Mesenchymal stem cell (in vitro differentiated cells and primary cell): ENCODE measurements at regions not wholly inside any gene's neighbourhood (a gene's known extent, or its start where the extent isn't known, plus 50 kb on each side); places are given as distances from the start of the nearest gene placed in this dataset.

Experiments
- DNase-seq: peaks from one replicate; pipeline ENCODE4 v3.0.0-alpha.2; 2013
- H2AFZ ChIP-seq: one replicate; pipeline ENCODE4 v1.6.1; 2013; ENCODE audit warnings: low read depth, mild to moderate bottlenecking, control low read depth, inconsistent platforms, low read length, moderate library complexity
- H2AK5ac ChIP-seq: 2 replicates; pipeline ENCODE4 v1.6.1; 2013; ENCODE audit warnings: low read length, moderate library complexity, mild to moderate bottlenecking, inconsistent platforms; ENCODE audit not compliant: severe bottlenecking
- H2BK120ac ChIP-seq: one replicate; pipeline ENCODE4 v1.6.1; 2013; ENCODE audit warnings: low read depth, mild to moderate bottlenecking, inconsistent platforms, low read length, moderate library complexity
- H2BK12ac ChIP-seq, 2 experiments: one replicate each; pipeline ENCODE4 v1.6.1; 2013; ENCODE audit warnings: inconsistent platforms in 2 of 2, low read length in 2 of 2, mild to moderate bottlenecking in 2 of 2, moderate library complexity in 2 of 2, control low read depth in 1 of 2
- H2BK15ac ChIP-seq: one replicate; pipeline ENCODE4 v1.6.1; 2013; ENCODE audit warnings: mild to moderate bottlenecking, low read depth, inconsistent platforms; ENCODE audit not compliant: poor library complexity, severe bottlenecking
- H2BK5ac ChIP-seq: 2 replicates; pipeline ENCODE4 v1.6.1; 2013; ENCODE audit warnings: low read depth, mild to moderate bottlenecking, low read length, control low read depth, inconsistent platforms; ENCODE audit not compliant: poor library complexity, severe bottlenecking
- H3K14ac ChIP-seq, 2 experiments: one replicate each; pipeline ENCODE4 v1.6.1; 2013; ENCODE audit warnings: inconsistent platforms in 2 of 2, low read length in 2 of 2, control low read depth in 1 of 2, mild to moderate bottlenecking in 1 of 2, moderate library complexity in 1 of 2
- H3K18ac ChIP-seq, 2 experiments: one replicate each; pipeline ENCODE4 v1.6.1; 2013; ENCODE audit warnings: inconsistent platforms in 2 of 2, low read length in 2 of 2, control low read depth in 1 of 2, low read depth in 1 of 2, mild to moderate bottlenecking in 1 of 2
- H3K23ac ChIP-seq, 2 experiments: one replicate each; pipeline ENCODE4 v1.6.1; 2013; ENCODE audit warnings: inconsistent platforms in 2 of 2, low read length in 2 of 2, mild to moderate bottlenecking in 2 of 2, moderate library complexity in 2 of 2, control low read depth in 1 of 2
- H3K27ac ChIP-seq: 2 replicates; pipeline ENCODE4 v1.5.1; 2013; ENCODE audit warnings: mild to moderate bottlenecking, moderate library complexity, low read length, control low read depth, inconsistent platforms; ENCODE audit not compliant: poor library complexity, severe bottlenecking
- H3K27me3 ChIP-seq, 2 experiments: 2 replicates each; pipeline versions ENCODE4 v1.6.1 to v1.7.0; 2013; ENCODE audit warnings: low read length in 2 of 2, mild to moderate bottlenecking in 2 of 2, moderate library complexity in 2 of 2, control low read depth in 1 of 2, inconsistent platforms in 1 of 2; ENCODE audit not compliant: control insufficient read depth in 1 of 2, insufficient read depth in 1 of 2
- H3K36me3 ChIP-seq, 2 experiments: 2 replicates each; pipeline versions ENCODE4 v1.6.1 to v1.7.0; 2013; ENCODE audit warnings: low read length in 2 of 2, control low read depth in 1 of 2, inconsistent platforms in 1 of 2, low read depth in 1 of 2, mild to moderate bottlenecking in 1 of 2; ENCODE audit not compliant: insufficient read depth in 2 of 2, control insufficient read depth in 1 of 2
- H3K4ac ChIP-seq, 2 experiments: one replicate each; pipeline ENCODE4 v1.6.1; 2013; ENCODE audit warnings: inconsistent platforms in 2 of 2, low read length in 2 of 2, mild to moderate bottlenecking in 2 of 2, moderate library complexity in 2 of 2, control low read depth in 1 of 2, low read depth in 1 of 2
- H3K4me1 ChIP-seq: 2 replicates; pipeline ENCODE4 v1.6.1; 2013; ENCODE audit warnings: low read depth, low read length, control low read depth; ENCODE audit not compliant: control insufficient read depth, insufficient read depth
- H3K4me2 ChIP-seq: 2 replicates; pipeline ENCODE4 v1.6.1; 2013; ENCODE audit warnings: low read length, mild to moderate bottlenecking, inconsistent platforms; ENCODE audit not compliant: poor library complexity, severe bottlenecking
- H3K4me3 ChIP-seq, 2 experiments: 2 replicates each; pipeline versions ENCODE4 v1.5.1 to v1.7.0; 2013; ENCODE audit warnings: low read length in 2 of 2, mild to moderate bottlenecking in 2 of 2, control low read depth in 1 of 2, low read depth in 1 of 2; ENCODE audit not compliant: insufficient read depth in 1 of 2
- H3K79me1 ChIP-seq: replicated peaks from 2 replicates; pipeline ENCODE4 v1.6.1; 2013; ENCODE audit warnings: mild to moderate bottlenecking, control low read depth, low read length, inconsistent platforms; ENCODE audit not compliant: poor library complexity, severe bottlenecking
- H3K9ac ChIP-seq: 2 replicates; pipeline ENCODE4 v1.7.0; 2013; ENCODE audit warnings: mild to moderate bottlenecking, low read length, moderate library complexity
- H3K9me3 ChIP-seq: 2 replicates; pipeline ENCODE4 v1.7.0; 2013; ENCODE audit warnings: mild to moderate bottlenecking, low read length; ENCODE audit not compliant: control insufficient read depth
- H4K8ac ChIP-seq: one replicate; pipeline ENCODE4 v1.6.1; 2013; ENCODE audit warnings: inconsistent platforms, mild to moderate bottlenecking, low read length, moderate library complexity
- H4K91ac ChIP-seq: one replicate; pipeline ENCODE4 v1.6.1; 2013; ENCODE audit warnings: mild to moderate bottlenecking, low read length, inconsistent platforms
- WGBS: methylation state at CpG from one replicate; pipeline ENCODE4 v1.1.7; 2013; ENCODE audit warnings: mixed read lengths; 5-methylcytosine and 5-hydroxymethylcytosine counted together

- no peak overlapping the region for H2BK15ac ChIP-seq
- H3K27me3 ChIP-seq = peaks cover 0 to 43% of the 10 kb centered on the region in 2 experiments
- no peak overlapping the region for H2BK5ac ChIP-seq
- no peak overlapping the region for H2AFZ ChIP-seq
- no peak overlapping the region for H4K91ac ChIP-seq
- no peak overlapping the region for H3K27ac ChIP-seq
- no peak overlapping the region for H3K23ac ChIP-seq
- H3K4me3 ChIP-seq = no peak overlapping the region
- no peaks in the 10 kb centered on the region for H3K4me1 ChIP-seq
- H3K79me1 ChIP-seq = no peaks in the 10 kb centered on the region
- H3K36me3 ChIP-seq = no peaks in the 10 kb centered on the region
- H2BK12ac ChIP-seq = no peak overlapping the region
- no peak overlapping the region for H2BK120ac ChIP-seq
- H3K9me3 ChIP-seq = no peaks in the 10 kb centered on the region
- H3K4me2 ChIP-seq = no peak overlapping the region
- H3K14ac ChIP-seq = no peak overlapping the region
- no peak overlapping the region for H3K18ac ChIP-seq
- H3K4ac ChIP-seq = no peak overlapping the region
- H4K8ac ChIP-seq = no peak overlapping the region
- no peak overlapping the region for H3K9ac ChIP-seq
- peak; percentile 11 for DNase-seq
- H2AK5ac ChIP-seq = no peak overlapping the region
These were observed 179.1 kb upstream of the SLC24A2 start for GRCh38 chr9:19967888-19968459.

GRCh38 chr9:19967216-19967887 is 178.5 kb upstream of the SLC24A2 start:
- Histone ChIP-seq H3K4ac (no peak overlapping the region), H3K36me3 (no peaks in the 10 kb centered on the region), H3K14ac (no peak overlapping the region), H3K79me1 (no peaks in the 10 kb centered on the region), H3K4me3 (no peak overlapping the region), H2BK12ac (no peak overlapping the region), H3K27ac (no peak overlapping the region), H4K91ac (no peak overlapping the region), H3K27me3 (peaks cover 0 to 37% of the 10 kb centered on the region in 2 experiments), H3K23ac (no peak overlapping the region), H2AFZ (no peak overlapping the region), H3K4me1 (no peaks in the 10 kb centered on the region), H2AK5ac (no peak overlapping the region), H2BK120ac (no peak overlapping the region), H3K9me3 (no peaks in the 10 kb centered on the region), H3K9ac (no peak overlapping the region), H3K18ac (no peak overlapping the region), H2BK15ac (no peak overlapping the region), H2BK5ac (no peak overlapping the region), H3K4me2 (no peak overlapping the region), H4K8ac (no peak overlapping the region)
- DNase-seq = no peak
- WGBS = 100% methylated on average over 1 of the region's 1 CpG

- H3K14ac ChIP-seq = no peak overlapping the region
- no peak overlapping the region for H2BK120ac ChIP-seq
- no peak overlapping the region for H3K23ac ChIP-seq
- peak; percentile 33 for DNase-seq
- H4K8ac ChIP-seq = no peak overlapping the region
- H3K4me2 ChIP-seq = no peak overlapping the region
- H2AFZ ChIP-seq = no peak overlapping the region
- H2BK12ac ChIP-seq = no peak overlapping the region
- H3K9ac ChIP-seq = no peak overlapping the region
- no peak overlapping the region for H2BK5ac ChIP-seq
- H4K91ac ChIP-seq = no peak overlapping the region
- H3K27me3 ChIP-seq = peaks cover 0 to 40% of the 10 kb centered on the region in 2 experiments
- no peaks in the 10 kb centered on the region for H3K79me1 ChIP-seq
- H2AK5ac ChIP-seq = no peak overlapping the region
- peaks cover 5% of the 10 kb centered on the region for H3K9me3 ChIP-seq
- no peaks in the 10 kb centered on the region for H3K36me3 ChIP-seq
- no peak overlapping the region for H2BK15ac ChIP-seq
- WGBS = 71% methylated on average over 4 of the region's 4 CpGs
- no peaks in the 10 kb centered on the region for H3K4me1 ChIP-seq
- H3K18ac ChIP-seq = no peak overlapping the region
- H3K4ac ChIP-seq = no peak overlapping the region
- no peak overlapping the region for H3K4me3 ChIP-seq
- H3K27ac ChIP-seq = no peak overlapping the region
These were observed 176.5 kb upstream of the SLC24A2 start for GRCh38 chr9:19965336-19965735.

GRCh38 chr9:19947996-19948395 is 159.2 kb upstream of the SLC24A2 start:
- Histone ChIP-seq H3K9ac (no peak overlapping the region), H3K79me1 (no peaks in the 10 kb centered on the region), H3K9me3 (peaks cover 11% of the 10 kb centered on the region), H3K23ac (no peak overlapping the region), H3K27me3 (peaks cover 0 to 29% of the 10 kb centered on the region in 2 experiments), H3K4me1 (no peaks in the 10 kb centered on the region), H2BK15ac (no peak overlapping the region), H3K27ac (no peak overlapping the region), H3K4ac (no peak overlapping the region), H2BK120ac (no peak overlapping the region), H2AK5ac (no peak overlapping the region), H4K91ac (no peak overlapping the region), H2AFZ (no peak overlapping the region), H3K18ac (no peak overlapping the region), H3K14ac (no peak overlapping the region), H4K8ac (no peak overlapping the region), H3K4me3 (no peak overlapping the region), H2BK12ac (no peak overlapping the region), H3K4me2 (no peak overlapping the region), H2BK5ac (no peak overlapping the region), H3K36me3 (no peaks in the 10 kb centered on the region)
- 71% methylated on average over 1 of the region's 1 CpG for WGBS
- no peak for DNase-seq
